GM18499 (cell line): ENCODE measurements at regions not wholly inside any gene's neighbourhood (a gene's known extent, or its start where the extent isn't known, plus 50 kb on each side); places are given as distances from the start of the nearest gene placed in this dataset.
"Not testable (repeated sequence)": the region's sequence is repeated elsewhere in the genome, so short reads cannot be mapped to it uniquely, and the experiment has no call there.

Source experiments
- ATAC-seq: cut with Tn5 transposase; IDR thresholded peaks from one replicate; pipeline ENCODE4 v1.9.1; 2021; ENCODE audit warnings: moderate number of reproducible peaks; ENCODE audit not compliant: insufficient read depth, unreplicated experiment

DNA sequence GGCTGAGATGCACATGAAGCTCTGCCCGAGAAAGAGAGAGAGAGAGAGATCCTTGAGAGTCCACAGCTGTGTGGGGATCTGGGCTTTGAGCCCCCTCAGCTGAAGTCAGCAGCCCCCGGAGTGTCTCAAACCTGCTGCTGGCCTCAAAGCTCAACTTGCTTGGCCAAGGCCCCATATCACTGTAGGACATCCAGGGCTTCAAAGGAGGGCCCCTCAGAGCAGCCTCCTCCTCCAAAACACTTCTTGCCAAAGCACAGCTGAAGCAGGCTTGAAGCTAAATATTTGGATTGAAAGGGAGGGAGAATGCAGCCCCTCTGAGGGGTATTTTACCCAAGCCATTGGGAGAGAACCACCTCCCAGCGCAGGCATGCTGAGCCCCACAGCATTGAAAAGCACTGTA, 357.6 kb downstream of the OSR1 start:
- ATAC-seq = no peak

DNA sequence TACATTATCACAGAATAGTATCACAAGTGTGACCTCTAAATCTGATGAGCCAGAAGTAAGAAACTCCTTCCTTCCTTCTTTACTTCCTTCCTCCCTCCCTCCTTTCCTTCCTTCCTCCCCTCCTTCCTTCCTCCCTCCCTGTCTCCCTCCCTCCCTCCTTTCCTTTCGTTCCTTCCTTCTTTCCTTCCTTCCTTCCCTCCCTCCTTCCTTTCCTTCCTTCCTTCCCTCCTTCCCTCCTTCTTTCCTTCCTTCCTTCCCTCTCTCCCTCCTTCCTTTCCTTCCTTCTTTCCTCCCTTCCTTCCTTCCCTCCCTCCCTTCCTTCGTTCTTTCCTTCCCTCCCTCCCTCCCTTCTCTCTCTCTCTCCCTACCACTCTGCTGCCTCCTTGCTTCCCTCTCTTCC, 359.2 kb downstream of the OSR1 start:
- ATAC-seq = no peak

DNA sequence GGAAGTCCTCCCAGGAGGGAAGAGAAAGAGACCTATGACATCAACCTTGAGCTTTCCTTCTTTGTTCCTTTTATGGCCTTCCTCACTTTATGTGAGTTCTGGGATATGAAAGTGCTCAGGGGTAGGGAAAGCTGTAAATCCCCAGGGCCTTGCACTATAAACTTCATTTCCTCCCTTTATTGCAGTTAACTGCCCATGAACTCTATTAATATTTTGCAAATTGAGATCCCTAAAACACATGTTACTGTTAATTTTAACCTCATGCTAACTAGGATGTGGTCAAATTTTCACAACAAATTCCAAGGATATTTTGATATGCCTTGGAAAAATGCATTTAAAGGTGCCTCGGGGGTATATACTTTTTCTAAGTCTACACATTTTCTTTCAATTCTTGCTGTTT, 359.9 kb downstream of the OSR1 start:
- no peak for ATAC-seq

DNA sequence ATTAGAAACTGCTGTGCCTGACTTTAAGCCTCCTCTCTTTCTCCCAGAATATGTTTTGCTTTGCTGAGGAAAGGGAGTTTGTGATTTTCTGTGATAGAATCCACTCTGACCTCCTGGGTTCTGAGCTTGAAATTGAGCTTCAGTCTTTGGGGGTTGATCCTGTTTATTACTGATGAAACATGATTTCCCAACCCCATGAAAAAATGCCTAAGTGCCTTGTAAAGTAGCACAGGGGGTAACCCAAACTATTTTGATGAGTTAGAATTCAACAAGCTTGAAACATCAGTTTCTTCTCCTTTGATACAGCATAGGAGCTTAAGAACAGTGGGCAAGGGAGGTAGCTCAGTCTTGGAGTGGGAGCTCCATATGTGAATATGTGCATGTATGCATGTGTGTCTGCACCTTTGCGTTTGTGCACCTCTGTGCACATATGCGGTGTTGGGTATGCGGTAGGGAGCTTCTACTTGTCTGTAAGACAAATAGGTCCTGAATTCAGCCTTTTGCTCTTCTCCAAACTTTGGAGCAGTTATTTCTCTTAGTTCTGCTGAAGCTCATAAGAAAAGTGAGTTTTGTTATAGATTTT, 364.6 kb downstream of the OSR1 start:
- ATAC-seq = no peak

DNA sequence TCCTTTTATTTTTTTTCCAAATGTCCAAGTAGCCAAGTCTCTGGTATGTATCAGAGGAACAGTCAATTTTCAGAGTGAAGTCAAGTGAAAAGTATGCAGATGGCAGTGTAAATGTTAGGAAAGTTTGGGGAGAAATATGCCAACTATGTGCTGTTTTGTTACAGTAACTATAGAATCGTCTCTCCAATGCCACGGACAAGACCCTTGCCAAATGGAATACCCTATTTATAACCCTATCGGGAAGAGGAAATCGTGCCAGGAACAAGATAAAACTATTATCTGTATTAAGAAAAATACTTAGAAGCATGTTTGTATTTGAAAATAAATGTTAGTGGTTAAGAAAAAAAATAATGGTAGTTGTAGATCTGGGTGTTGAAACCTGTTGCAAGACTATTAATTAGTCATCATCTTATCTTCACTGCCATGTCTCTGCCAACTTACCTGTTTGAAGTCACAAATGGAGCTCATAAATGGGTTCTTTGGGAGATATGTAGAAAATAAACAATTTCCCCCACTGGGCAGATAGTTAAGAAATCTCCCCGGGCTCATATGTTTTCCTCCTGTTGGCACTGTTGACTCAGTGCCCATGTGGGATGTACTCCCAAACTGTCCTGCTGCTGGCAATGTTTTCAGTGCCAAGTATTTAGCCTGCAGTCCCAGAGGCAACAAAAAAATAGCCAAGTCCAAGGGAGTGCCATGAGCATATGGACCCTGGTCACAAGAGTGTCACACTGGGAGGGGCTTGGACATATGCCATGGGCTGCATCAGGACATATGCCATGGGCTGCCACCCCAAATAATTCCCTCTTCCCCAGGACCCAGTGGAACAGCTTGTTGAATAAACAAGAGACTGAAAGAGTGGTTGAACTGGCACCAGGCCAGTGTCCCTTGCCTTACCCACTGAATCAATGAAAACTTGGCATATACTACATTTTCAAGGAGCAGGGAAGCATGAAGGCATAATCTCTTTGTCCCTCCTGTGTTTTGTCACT, 366.9 kb downstream of the OSR1 start:
- ATAC-seq = no peak

DNA sequence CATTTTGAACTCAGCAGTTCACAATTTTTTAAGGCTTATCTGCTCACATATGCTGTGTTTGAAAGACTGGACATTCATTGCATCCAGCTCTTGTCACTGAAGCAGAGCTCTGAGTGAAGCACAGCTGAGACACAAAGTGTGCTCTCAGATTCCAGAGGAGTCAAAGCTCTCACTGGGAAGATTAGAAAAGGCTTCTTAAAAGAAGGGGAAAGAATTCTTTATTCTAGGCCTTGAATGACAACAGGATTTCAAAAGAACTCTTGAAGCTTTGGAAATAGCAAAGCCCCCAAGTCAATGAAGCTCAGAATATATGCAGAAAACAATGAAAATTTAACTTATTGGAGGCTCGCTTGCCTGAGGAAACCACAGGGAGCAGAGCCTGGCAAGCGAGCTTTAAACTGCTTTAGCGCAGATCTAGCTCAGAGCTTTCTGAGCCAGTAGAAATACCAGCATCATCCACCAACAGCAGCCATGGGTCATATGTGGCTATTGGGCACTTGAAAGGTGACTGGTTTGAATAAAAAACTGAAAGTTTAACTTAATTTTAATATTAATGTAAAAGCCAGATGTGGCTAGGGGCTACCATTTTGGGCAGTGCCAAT, 369.7 kb downstream of the OSR1 start:
- no peak for ATAC-seq

DNA sequence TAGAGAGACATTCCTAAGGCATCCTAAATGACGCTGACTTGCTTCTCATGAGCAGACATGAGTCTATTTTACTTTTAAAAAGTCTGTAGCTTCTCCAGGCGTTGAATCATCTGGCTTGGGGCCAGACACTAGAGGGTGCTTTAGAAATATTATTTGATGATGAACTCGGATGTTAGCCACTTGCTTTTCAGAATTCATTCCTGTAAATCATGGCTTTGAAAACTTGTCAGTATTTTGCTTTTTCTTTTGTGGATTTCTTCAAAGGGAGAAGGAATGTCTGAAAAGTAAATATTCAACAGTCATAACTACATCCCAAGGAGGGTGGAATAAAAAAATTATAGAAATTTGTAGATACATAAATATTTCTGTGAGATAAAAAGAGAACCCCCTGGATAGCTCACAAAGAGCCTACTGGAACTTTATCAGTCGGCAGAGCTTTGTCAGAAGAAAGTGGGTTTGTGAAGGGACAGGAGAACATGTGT, 370.8 kb downstream of the OSR1 start:
- ATAC-seq = no peak

DNA sequence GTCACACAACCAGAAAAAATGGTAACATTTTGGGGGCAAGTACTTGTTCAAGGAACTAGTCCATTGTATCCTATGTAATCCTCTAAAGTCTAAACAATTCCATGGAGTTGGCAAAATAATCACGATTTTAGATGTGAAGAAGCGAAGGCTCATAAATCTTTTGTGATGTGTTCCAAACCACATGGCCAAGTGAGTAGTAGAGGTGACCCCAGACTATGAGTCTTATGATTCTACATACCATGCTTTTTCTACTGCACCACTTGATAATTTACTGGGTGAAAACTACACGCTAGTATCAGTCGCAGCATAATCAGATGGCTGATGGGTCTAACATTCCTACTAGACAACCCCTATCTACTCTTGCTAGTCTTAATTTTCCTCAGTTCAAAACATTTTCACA, 371.4 kb downstream of the OSR1 start:
- no peak for ATAC-seq

DNA sequence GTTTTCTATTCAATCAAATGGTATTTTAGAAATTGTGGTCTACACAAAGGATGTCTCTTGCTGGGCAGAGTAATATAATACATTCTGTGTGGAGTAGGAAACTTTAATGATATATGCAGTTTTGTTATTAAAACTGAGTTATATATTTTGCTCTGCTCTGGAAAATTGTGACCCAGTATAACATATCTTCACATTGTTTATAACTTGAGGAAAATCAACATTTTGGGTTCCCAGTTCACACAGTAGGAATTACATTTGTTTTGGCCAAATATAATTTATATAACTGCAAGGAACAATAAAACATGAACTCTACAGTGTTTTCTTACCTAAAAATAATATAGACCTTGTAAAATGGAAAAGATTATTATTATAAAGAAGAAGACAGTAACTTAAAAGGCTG, 372.4 kb downstream of the OSR1 start:
- ATAC-seq = no peak

DNA sequence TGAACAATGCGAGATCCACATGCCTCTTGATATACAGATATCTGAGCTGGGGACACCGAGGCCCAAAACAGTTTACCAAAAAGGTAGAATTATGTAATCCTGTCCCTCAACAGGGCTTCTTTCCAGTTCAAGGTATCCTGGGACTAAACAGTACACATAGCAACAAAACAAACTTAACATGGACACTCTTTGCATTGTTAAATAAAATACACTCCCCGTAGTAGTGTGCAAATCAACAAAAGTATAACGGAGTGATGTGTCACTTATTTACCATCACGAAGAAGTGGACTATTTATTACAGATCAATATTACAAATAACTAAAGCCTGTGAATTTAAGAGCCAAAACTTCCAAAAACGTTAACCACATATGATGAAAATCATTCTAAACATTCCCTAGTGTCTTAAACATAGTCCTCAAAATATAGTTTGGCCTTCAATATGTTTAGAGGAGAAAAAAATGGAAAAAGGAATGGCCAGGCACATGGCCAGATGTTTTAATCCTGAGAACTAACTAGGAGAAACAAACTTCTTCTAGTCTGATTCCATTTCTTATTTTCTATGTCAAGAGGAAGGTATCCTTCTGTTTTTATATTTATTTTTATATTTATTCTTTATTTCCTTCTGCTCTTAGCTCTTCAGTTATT, 377.5 kb downstream of the OSR1 start:
- ATAC-seq = no peak

DNA sequence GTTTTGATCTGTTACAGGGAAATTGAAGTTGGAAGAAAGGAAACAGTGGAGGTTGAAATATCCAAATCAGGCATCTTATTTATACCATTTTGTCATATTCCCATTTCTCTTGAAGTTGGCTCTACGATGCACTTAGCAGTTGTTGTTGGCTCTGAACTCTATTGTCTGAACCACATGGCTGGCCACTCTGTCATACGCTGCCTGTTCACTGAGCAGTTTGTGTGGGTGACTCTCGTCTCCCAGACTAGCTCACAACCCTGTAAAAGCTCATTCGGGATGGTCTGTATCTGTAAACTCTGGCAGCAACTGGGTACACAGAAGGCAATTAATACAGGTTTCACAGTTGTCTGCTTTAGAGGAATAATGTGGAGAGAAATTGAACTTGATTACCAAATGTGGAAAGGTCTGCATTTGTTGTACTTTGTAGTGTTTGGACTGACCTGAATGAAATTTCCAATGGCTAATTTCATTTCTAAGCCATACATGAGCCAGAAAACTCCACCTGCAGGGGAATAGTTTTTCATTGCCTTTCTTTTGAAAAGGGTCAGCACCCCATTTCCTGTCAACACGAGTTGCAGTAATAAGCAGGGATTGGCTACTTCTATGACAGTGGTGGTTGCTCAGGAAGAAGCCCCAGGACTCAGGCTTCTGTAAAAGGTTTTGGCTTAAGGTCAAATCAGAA, 378.2 kb downstream of the OSR1 start:
- ATAC-seq = no peak

DNA sequence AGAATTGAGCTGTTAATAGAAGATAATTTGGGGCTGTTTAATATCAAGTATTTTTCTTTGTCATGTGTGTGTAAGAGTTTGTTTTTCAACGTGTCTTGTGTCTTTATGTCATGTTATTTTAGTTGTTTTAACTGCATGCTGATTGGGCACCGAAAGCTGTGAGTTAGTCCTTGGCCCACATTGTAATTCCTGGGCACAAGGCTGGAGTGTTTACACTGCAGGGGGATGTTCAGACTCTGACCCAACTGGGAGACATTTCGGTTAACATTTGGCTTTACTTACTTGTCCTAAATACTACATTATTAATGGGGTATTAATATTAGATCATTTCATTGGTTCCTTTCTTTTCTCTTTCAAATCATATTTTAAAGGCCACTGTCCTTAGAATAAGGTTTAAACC, 381.0 kb downstream of the OSR1 start:
- no peak for ATAC-seq

DNA sequence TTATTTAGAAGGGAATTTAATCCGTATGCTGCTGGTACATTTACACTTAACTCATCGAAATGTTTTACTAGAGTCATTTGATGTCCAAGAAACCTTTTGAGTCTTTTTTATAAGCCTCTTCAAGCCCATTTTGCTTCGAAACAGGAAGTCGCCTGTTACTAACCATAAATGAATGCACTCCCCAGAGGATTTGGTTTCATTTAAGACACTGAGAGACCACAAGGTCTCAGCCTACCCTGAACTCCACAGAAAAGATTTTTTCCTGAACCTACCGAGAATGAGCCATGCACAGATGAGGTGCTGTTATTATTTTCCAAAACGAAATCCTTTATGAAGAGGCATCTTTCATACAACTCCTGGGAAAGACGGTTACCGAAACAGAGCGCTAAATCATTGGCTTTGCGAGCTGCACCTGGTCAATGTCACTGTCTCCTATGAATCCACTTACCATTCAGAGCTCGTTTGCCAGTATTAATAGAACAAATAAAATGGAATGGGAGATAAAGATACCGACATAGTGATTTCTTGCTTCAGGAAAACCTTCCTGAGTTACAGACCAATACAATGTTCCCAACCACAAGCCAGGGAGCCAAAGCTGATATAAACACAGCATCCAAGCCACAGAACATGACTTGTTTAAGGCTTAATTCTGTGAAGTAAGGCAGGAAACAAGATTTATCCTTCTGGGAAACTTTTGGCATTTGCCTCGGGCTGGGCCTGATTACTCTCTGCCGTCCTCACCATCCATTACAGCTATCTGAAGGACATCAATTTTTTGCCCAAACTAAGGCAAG, 382.1 kb downstream of the OSR1 start:
- ATAC-seq = peak; percentile 90

DNA sequence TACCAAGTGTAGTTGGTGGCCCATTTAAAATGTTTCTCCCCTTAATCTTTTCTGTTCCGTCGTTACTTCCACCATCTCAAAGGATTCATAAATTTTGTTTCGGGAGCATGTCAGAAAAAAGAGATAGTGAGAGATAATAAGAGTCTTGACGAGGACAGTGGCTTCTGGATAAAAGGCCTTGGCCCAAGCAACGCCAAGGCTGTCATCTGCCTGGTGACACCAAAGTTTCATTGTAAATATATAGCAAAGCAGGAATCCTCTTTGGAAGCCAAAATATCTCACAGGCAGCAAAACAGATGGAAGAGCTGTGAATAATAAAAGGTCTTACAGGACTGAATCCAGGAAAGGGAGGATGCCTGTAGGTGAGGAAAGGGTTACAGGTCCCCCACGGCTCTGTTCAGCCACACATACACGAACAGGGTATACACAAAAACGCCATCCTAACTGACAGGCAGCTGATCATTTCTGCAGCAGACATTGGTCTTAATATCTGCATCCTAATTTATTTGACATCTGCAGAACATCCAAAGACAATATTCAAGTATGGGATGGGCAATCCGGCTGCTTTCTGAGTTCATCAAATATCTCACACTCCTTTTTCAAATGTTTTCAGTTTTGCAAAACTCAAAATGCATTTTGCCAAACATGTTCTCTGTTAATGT, 382.8 kb downstream of the OSR1 start:
- no peak for ATAC-seq

DNA sequence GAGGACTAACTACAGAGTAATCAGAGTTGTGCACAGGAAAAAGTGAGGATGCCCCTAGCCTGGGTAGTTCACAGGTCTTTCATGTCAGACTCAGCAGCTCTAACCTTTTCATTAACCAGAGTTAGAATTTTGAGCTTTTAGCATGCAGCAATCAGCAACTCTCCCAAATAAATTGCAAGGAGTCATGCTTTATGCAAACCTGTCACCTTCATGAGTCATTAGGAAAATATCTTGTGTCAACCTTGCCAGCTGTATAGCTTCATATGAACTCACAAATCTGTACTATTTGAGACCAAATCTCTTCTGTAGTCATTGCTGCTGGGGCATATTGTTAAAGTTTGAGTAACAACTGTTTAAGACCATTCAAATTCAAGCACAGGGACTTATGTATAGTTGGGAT, 382.3 kb upstream of the NT5C1B start:
- no peak for ATAC-seq

DNA sequence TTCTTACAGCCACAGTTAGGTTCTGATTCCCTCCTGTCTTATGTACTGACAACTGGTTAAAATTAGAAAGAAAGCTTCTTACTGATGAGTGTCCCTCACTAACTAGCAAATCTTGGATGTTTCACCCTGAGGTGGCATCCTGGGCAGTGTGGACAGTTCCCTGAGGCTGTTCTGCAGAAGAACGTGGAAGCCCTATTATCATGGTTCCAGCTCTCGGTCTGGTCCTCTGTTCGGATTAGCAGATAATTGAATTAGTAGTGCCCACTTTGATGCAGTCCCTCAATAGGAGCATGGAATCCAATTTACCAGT, 381.7 kb upstream of the NT5C1B start:
- no peak for ATAC-seq

DNA sequence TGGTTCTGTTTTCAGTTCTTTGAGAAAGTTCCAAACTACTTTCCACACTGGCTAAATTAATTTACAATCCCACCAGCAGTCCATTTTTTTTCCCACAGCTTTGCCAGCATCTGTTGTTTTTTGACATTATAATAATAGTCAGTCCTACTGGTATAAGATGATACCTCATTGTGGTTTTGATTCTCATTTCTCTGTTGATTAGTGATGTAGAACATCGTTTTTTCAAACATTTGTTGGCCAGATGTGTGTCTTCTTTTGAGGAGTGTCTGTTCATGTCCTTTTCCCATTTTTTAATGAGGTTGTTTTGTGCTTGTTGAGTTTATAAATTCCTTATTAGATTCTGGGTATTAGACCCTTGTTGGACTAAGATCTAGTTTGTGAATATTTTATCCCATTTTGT, 376.8 kb upstream of the NT5C1B start:
- no peak for ATAC-seq

DNA sequence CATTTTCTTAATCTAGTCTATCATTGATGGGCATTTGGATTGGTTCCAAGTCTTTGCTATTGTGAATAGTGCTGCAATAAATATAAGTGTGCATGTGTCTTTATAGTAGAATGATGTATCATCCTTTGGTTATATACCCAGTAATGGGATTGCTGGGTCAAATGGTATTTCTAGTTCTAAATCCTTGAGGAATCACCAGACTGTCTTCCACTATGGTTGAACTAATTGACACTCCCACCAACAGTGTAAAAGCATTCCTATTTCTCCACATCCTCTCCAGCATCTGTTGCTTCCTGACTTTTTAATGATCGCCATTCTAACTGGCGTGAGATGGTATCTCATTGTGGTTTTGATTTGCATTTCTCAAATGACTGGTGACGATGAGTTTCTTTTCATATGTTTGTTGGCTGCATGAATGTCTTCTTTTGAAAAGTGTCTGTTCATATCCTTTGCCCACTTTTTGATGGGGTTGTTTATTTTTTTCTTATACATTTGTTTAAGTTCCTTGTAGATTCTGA, 374.4 kb upstream of the NT5C1B start:
- ATAC-seq = not testable (repeated sequence)

DNA sequence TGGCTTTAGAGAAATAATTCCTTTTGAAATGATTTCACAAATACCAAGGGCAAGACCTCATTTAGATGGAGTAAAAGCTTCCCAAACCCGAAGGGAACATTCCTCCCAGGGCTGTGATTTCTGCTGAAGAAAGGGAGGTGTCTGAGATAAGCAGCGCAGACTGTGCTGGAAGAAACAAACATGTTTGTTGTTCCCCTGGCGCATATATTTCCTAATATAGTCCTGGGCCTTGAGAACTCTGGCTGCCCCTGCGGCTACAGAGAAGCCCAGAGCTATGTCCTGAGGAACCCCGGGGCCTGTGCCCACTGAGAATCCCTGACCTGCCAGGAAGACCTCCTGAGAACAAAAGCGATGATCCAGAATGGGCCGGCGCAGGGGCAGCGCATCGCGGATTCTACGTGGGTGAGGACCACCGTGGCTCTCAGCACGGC, 372.6 kb upstream of the NT5C1B start:
- no peak for ATAC-seq
